GM18505 (cell line): ENCODE measurements at regions not wholly inside any gene's neighbourhood (a gene's known extent, or its start where the extent isn't known, plus 50 kb on each side); places are given as distances from the start of the nearest gene placed in this dataset.
"Not testable (repeated sequence)": the region's sequence is repeated elsewhere in the genome, so short reads cannot be mapped to it uniquely, and the experiment has no call there.

ENCODE experiments used
- ATAC-seq: cut with Tn5 transposase; IDR thresholded peaks from one replicate; pipeline ENCODE4 v1.9.1; 2021; ENCODE audit not compliant: unreplicated experiment
- POLR2A ChIP-seq: IDR thresholded peaks from 4 replicates; pipeline ENCODE4 v1.6.1; 2011; ENCODE audit warnings: borderline replicate concordance; ENCODE audit not compliant: insufficient read depth, insufficient read length; ENCODE audit errors: extremely low read depth

DNA sequence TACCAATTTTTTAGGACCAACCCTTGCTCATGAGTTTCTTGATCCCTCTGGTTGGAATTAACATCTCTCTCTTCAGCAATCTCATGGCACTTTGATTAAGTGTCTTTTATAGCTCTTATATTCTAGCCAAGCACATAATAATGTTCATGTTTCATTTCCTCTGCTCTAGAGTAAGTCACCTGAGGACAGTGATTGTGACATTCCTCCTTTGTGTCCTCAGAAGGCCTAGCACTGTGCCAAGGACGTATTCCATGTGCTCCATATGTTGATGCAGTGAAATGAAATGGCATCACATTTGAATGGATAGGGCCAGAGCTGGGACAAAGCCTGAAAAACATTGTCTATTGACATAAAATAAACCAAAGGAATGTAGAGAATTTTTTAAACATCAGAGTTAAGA is 322.8 kb upstream of the PRICKLE1 start:
- ATAC-seq: no peak
- no peak for TF ChIP-seq POLR2A

DNA sequence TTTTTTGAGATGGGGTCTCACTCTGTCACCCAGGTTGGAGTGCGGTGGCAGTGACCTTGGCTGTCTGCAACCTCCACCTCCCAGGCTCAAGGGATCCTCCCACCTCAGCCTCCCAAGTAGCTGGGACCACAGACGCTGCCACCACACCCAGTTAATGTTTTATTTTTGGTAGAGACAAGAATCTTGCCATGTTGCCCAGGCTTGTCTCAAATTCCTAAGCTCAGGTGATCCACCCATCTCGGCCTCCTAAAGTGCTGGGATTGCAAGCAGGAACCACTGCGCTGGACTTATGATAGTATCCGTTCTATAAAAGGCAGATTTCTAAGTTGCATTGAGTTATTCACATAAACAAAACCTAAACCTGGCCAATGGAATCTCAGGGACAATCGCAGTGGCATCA is 321.1 kb upstream of the PRICKLE1 start:
- TF ChIP-seq POLR2A: no peak
- ATAC-seq: no peak

DNA sequence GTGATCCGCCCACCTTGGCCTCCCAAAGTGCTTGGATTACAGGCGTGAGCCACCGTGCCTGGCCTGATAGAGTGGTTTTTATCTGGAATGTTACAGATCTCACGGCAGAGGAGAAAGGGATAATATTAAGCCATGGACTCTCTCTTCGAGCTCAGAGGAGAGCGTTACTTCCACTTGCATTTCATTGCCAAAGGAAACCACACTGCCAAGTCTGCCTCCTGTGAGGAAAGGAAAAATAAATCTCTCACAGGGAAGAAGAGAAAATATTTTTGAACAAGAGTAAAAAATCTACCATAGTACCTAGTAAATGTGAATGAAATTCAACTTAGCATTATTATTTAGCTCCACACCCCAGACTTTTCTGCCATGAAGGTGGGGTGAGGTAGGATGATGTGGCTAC is 319.2 kb upstream of the PRICKLE1 start:
- TF ChIP-seq POLR2A: no peak
- no peak for ATAC-seq

DNA sequence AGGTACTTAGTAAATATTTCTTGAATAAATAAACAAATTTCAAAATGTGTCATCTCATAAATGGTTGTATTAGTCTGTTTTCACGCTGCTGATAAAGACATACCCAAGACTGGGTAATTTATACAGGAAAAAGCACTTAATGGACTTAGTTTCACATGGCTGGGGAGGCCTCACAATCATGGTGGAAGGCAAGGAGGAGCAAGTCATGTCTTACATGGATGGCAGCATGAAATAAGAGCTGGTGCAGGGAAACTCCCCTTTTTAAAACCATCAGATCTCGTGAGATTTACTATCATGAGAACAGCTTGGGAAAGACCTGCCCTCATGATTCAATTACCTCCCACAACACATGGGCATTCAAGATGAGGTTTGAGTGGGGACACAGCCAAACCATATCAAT is 317.3 kb upstream of the PRICKLE1 start:
- not testable (repeated sequence) for ATAC-seq

DNA sequence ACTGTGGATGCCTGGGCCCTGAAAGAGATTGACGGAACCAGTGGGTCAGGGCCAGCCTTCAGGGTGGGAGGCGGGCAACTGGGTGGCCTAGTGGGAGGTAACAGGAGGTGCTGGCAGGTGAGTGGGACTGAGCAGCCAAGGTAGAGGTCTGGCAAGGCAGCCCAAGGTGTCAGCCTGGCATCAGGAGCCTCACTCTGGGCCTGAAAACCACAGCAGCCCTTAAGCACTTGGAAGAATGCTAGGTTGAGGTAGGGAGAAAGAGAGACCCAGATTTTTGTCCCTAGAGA is 315.8 kb upstream of the PRICKLE1 start:
- no peak for ATAC-seq
- no peak for TF ChIP-seq POLR2A

DNA sequence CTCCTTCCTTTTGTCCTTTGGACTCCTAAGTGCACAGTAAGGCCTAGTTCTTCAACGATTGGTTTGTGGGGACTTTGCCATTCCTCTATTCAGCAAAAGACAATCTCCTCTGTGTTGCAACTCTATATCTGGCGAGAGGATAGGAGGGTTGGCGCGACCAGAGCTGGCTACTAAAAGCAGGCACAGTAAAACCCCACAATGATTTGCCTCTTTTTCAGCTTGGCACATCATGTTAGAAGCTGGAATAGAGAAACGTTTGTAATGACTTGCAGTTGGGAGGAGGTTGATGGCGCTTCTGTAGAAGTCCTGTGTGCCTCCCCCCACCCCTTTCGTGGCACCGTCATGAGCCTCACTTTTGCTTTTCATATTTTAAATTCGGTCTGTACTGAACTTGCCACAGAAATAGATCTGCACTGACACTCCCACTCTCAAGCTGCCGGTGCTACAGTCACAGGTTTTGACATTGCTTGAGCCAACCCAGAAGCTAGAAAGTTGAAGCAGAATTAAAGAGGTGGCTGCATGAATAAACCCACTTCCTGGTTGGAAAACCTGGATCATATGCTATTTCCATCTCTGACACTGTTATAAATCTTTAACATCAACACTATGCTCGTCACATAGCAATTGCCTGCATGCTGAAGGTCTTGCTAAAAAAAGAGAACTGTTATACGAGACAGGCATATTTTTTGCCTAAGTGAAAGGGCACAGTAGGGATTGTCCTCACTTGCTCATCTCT is 315.3 kb upstream of the PRICKLE1 start:
- no peak for ATAC-seq
- TF ChIP-seq POLR2A: no peak

DNA sequence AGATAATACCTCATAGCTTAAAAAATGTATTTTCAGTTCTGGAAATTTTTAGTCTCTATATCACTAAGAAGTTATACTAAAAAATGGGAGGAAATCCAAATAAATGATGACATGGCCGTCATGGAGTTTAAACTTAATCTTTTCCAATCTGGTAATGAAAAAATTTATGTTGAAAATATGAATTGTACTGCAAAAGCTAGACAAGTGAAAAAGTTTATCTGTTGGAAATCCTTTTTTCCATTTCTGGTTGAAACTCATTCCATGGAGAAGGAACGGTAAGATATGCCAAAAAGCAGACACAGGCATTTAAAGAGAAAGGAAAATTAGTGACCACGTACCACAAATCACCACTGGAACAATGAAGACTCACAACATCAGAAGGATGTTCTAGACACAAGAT is 314.2 kb upstream of the PRICKLE1 start:
- no peak for ATAC-seq
- no peak for TF ChIP-seq POLR2A

DNA sequence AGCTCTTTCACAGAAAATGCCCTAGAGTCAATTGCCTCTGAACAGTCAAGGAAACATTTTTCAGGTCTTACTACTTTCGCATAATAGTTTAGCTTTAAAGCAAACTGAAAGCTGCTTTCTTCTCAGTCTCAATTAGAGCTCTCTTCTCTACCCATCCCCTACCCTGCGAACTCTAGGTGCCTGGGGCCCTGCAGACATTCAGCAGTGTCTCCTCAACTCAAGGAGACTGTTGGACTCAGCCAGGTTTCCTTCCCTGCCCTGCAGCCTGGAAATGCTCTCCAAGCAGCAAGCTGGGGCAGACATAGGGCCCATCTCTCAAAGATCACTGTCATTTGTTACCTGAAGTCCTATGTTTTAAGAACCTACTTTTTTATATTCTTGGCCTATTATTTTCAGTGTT is 312.5 kb upstream of the PRICKLE1 start:
- ATAC-seq: no peak
- TF ChIP-seq POLR2A: no peak

DNA sequence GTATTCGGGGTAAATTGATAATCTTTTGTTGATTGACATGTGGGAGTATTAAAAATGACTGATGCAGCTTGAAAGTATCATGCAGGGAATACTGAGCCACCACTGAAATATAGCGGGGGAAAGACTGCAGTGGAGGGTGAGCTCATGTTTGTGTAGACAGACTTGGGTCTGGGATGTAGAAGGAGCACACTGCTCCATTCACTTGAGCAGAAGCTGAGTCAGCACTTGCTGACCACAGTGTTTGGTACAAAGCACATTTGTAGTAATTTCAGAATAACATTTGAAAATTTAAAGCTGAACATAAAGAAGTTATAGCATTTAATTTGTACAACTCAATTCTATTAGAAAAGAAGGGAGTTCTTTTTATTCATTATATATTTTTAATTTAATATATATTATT is 304.3 kb upstream of the PRICKLE1 start:
- no peak for ATAC-seq

DNA sequence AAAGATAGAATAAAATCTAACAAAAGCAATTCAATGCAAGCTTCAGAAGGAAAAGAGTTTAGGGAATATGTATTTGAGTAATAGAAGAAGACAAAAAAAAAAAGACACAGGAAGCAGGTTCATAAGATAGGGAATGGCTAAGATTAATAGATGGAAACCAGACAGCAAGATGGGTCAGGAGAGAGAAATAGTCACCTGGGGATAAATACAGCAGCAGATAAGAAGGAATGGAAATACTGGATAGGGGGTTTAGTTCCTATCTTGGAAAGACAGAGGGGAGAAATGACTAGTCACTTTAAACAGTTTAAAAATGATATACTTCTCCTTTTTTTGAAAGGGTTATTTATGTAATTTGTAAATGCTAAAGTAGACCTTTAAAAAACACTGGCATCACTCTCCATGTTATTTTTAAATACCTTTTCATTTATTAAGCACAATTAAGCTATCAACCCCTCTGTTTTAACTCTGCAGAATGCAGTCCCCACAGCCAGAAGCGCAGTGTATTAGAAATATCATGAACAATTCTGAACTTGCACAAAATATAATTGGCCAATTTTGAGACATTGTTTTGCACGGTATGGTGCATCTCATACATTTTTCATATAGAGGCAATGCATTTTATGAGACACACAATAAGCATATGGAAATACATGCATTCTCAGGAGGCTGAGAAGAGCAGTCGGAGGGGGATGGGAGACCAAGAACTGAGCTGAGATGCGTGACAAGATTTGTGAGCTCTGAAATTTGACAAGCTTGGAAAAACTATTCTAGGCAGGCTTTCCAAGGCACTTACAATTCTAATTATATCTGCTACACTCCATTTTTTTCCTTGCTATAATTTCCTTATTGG is 303.4 kb upstream of the PRICKLE1 start:
- TF ChIP-seq POLR2A: no peak
- no peak for ATAC-seq

More for the DNA sequence above, 304.3 kb upstream of the PRICKLE1 start:
- TF ChIP-seq POLR2A: no peak

DNA sequence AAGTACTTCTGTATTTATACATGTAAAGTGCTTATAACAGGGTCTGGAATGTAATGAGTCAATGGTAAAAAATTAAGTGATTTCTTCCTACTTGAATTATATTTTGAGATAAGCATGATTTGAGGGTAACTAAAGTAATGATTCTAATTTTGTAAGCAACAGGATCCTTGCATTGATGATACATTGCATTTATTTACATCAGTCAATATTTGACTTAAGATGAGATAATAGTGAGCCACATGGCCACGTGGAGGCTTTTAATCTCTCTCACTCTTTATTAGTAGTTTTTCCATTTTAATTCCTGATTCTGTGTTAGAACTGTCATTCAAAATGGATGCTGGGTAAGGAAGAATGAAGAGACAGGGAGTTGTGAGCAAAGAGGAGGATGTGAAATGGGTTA is 298.1 kb upstream of the PRICKLE1 start:
- TF ChIP-seq POLR2A: no peak
- ATAC-seq: no peak

DNA sequence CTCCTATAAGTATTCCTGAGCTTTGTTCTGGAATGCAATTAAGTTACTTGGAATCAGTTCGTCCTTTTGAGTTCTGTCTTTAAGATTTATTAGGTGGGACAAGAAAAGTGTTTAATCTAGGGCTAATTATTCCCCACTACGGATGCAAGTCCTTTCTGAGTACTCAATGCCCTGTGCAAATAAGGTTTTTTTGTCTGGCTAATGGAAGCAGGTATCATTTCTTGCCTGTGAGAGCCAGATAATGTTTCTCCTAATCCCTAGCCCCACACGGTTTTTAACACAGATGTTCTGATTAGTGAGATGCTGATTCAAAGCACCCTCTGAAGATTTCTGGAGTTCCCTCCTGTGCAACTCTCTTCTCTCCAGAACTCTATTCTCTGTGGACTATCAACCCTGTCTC is 296.6 kb upstream of the PRICKLE1 start:
- ATAC-seq: no peak
- no peak for TF ChIP-seq POLR2A

DNA sequence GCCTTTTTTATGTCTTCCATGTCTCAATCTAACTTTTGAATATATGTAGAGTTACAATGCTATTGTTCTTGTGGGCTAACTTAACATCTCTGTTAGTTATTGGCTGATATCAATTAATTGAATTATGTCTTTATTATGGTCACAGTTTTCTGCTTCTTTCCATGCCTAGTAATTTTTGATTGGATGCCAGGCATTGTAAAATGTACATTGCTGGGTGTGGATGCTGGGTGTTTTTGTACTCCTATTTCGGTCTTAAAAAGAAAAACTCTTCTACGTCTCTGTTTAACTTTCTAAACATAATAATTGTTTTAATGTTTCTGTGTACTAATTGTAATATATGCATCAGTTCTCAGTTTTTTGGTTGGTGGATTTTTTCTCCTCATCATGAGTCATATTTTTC is 296.1 kb upstream of the PRICKLE1 start:
- ATAC-seq: no peak
- no peak for TF ChIP-seq POLR2A

DNA sequence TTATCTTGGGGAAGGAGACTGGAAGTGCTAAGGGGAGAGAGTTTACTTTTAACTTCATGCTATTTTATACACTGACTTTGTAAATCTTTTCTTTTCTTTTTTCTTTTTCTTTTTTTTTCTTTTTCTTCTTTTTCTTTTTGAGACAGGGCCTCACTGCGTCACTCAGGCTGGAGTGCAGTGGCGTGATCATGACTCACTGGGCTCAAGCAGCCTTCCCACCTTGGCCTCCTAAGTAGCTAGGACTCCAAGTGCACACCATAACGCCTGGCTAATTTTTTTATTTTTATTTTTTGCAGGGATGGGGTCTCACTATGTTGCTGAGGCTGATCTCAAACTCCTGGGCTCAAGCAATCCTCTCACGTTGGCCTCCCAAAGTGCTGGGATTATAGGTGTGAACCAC is 294.6 kb upstream of the PRICKLE1 start:
- no peak for TF ChIP-seq POLR2A
- no peak for ATAC-seq
